ENCODE measurements at regions not wholly inside any gene's neighbourhood (a gene's known extent, or its start where the extent isn't known, plus 50 kb on each side); places are given as distances from the start of the nearest gene placed in this dataset.

DNA sequence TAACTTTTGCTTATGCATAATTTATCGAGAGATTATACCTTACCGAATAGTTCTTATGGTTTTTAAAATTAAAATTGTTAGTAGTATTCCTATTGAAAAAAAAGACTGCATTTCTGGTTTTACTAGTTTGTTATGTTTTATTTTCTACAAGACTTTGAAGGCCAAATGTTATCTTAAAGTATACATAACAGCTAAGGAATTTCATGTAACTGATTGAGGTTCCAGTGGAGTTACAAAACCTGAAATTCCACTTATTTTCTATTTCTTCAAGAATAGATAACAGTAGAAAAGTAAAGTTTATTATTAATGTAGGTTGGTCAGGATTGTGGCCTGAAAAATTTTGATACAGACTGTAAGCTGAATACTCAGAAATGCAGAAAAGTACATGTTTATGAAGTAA lies 1216.0 kb upstream of the PCDH20 start:
- DNase-seq (ENCODE audit: low read depth in 4 of 4, low spot score in 3 of 4): no peak

DNA sequence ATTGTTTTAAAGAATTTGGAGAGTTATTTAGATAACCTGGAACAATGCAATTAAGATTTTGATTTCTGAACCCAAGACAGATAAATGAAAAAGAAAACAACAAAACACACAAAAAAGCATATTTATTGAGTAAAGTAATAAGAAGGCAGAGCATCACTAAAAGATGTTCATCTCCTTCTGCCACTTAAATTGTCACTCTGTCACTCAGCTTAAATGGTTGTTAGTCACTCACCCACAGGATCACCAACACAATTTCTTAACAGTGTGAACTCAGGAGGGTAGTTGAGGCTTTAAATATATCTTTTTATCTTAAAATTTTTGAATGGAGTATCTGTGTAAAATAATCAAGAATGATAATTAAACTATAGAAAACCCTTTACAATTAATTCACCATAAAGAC lies 1215.5 kb upstream of the PCDH20 start:
- DNase-seq (ENCODE audit: low read depth in 4 of 4, low spot score in 3 of 4): no peak

DNA sequence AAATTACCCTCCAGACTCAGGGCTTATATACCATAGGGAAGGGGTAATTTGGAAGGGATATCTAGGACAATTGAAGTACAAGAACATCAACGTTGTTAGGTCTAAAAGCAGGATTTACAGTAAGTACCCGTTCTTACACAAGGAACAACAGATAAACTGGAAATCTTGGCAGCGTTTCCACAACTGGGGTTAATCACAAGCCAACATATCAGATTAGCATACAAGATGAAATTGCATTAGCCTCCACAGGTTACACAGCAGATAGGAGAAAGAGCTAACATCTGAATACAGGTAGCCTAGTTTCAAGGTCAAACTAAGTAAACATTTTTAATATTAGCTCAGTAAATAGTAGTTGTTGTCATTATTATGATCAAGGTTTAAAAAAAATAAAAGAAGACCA lies 1214.0 kb upstream of the PCDH20 start:
- no peak for DNase-seq (ENCODE audit: low read depth in 4 of 4, low spot score in 3 of 4)

DNA sequence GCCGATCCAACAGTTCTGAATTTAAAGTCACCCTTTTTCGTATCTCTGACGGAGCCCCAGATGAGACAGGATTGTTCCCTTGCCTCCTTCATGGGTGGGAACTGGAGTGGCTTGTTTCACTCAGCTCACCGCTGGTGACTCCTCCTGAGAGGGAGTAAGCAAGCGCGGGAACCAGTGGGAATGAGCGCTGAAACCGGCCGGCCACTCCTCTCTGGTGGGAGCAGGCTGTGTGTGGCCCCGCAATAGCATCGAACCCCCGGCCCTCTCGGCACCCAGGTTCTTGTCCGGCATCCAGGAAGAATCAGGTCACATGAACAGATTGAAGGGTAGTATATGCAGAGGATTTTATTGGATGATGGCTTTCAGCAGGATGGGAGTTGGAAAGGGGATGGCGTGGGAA lies 1211.6 kb upstream of the PCDH20 start:
- no peak for DNase-seq (ENCODE audit: low read depth in 4 of 4, low spot score in 3 of 4)

DNA sequence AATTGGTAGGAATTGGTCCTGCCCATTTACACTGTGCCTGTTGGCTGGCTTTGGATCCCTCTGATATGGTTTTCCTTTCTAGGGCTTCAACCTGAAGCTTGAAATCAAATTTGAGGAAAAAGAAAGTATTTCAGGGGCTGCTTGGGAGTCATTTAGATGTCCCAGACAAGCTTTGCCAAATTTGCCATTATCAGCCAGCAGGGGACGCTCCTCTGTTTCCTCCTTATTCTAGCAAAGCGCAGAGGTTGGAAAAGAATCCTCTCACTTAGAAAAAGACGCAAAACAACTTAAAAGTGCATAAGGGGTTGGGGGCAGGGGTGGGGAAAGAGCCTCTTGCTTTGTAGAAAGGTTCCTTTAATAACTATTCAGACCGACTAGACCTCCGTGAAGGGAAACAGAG lies 1211.1 kb upstream of the PCDH20 start:
- DNase-seq (ENCODE audit: low read depth in 4 of 4, low spot score in 3 of 4): no peak

DNA sequence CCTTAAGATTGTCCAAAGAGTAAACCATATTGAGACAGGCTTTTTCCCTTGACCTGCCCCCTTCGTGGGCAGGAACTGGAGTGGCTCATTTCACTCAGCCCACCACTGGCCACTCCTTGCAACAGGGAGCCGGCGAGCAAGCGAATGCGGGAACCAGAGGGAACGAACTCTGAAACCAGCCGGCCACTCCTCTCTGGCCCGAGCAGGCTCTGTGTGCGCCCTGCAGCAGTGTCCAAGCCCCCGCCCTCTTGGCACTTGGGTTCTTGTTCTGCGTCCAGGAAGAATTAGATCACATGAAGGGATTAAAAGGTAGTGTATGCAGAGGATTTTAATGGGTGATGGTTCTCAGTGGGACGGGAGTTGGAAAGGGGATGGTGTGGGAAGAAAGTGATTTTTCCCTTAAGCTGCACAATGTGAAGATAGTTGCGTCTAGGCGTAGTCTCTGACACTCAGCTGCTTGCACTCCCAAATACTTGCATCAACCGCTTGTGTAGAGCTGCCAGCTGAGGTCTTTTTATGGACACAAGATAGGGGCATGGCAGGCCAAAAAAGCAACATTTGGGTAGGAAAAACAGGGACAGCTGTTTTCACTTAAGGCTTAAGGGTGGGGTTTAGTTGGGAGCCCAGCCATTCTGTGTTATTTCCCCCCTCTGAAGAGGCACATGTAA lies 1209.7 kb upstream of the PCDH20 start:
- no peak for DNase-seq (ENCODE audit: low read depth in 4 of 4, low spot score in 3 of 4)

DNA sequence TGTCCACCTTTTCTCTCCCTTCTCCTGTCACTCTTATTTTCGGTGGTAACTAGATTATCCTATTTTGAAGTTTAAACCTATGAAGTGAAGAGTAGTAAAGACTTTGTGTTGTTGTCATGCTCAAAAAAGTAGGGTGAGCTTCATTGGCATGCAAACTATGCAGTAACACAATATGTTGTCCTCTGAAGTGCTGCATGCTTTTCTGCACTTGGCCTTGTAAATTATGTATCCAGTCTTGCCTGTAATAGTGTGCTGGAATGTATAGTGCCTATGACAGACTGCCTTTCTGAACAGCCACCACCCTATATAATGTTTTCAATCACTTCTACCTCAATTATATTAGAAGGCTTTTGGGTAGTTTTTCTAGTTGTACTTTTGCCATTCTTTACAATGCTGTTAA lies 1198.2 kb upstream of the PCDH20 start:
- no peak for DNase-seq (ENCODE audit: low read depth in 4 of 4, low spot score in 3 of 4)

DNA sequence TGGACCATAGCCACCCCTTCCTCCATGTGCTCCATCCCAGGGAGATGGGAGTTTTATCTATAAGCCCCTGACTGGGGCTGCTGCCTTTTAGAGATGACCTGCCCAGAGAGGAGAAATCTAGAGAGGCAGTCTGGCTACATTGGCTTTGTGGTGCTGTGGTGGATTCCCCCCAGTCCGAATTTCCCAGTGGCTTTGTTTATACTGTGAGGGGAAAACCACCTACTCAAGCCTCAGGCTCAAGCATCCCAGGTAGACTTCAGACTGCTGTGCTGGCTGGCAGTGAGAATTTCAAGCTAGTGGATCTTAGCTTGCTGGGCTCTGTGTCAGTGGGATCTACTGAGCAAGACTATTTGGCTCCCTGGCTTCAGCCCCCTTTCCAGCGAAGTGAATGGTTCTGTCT lies 1195.7 kb upstream of the PCDH20 start:
- DNase-seq (ENCODE audit: low read depth in 4 of 4, low spot score in 3 of 4): no peak

DNA sequence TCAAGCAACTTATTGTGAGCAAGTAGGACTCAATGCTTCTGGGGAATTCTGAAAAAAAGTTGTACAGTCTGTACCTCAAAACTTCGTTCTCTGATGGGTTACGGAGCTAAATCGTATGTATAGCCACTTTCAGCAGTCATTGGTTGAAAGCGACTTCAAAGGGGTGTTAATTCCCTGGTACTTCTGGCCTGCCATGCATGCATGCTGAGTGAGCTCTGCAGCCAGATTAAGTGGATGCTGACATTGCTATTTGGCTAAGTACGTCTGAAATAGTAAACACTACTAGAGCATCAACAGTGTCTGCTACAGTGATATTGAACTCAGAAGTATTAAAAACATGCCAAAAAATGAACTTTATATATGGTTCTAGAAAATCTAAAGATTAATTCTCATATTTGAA lies 1183.1 kb upstream of the PCDH20 start:
- no peak for DNase-seq (ENCODE audit: low read depth in 4 of 4, low spot score in 3 of 4)

DNA sequence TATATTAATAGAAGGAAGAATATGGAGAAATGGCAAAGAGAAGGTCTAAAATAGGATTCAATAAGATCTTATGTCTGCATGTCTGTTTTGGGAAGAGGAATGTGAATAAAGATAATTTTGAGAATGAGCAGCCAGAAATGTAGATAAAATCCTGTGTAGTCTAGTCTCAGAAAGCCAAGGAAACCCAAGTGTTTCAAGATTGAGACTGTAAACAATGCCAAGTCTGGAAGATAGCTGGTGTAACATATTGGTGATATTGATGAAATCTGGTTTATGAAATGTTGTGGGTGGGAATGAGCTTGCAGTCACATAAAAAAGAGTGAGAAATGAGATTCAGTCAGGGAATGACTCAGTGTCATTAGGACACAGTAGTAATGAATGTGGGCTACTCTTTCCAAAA lies 1180.3 kb upstream of the PCDH20 start:
- no peak for DNase-seq (ENCODE audit: low read depth in 4 of 4, low spot score in 3 of 4)

DNA sequence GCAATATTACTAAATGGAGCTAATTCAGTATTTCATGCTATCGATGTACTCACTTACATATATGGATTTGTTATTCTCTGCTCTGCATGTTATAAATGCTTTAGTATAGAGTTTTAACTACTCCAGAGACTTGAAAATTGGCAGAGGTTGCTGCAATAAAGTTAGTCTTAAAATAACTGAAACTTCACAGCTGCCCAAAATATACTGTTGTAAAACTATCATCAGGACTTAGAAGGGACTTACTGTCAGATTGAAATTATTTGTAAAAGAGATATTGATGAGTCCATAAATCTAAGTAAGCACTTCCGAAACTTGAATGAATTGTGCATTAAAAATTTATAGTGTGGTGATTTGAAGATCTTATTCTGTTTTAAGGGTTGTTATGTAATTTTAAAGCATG lies 1178.2 kb upstream of the PCDH20 start:
- DNase-seq (ENCODE audit: low read depth in 4 of 4, low spot score in 3 of 4): peak; percentile 4 to 12 (median 8)

DNA sequence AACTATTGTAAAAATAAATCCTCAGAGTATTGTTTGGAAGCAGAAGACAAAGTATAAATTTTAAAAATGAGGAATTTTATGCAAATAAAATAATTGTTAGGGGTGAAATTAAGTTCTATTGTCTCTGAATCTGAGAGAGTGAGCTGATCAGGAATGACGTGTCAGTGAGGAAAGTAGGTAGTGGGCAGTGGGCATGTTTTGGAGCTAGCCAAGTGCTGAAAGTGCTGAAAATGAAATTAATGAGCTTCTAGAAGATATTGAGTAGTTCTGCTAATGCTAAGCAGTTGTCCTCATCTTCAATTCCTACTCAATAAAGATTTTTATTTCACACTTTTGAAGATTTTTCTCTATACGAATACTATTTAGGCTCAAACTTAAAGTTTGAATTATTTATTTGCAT lies 1167.8 kb upstream of the PCDH20 start:
- DNase-seq (ENCODE audit: low read depth in 4 of 4, low spot score in 3 of 4): no peak

DNA sequence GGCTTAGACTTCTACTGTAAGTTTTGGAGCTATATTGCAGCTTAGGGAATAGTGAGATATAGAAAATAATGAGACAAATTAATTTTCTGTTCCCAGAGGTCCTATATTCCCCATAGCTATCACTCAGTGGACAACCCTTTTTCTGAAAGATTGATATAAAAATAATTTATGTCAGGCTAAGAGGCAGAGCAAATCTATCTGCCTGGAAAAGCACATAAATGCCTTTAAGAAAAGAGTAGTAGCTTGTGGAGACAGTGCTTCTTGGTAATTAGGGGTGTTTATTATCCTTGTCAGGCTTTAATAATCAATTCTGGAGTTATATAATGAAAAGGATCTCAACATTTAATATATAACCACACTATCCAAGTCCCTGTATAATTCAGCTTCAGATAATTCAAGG lies 1162.8 kb upstream of the PCDH20 start:
- DNase-seq (ENCODE audit: low read depth in 4 of 4, low spot score in 3 of 4): no peak

DNA sequence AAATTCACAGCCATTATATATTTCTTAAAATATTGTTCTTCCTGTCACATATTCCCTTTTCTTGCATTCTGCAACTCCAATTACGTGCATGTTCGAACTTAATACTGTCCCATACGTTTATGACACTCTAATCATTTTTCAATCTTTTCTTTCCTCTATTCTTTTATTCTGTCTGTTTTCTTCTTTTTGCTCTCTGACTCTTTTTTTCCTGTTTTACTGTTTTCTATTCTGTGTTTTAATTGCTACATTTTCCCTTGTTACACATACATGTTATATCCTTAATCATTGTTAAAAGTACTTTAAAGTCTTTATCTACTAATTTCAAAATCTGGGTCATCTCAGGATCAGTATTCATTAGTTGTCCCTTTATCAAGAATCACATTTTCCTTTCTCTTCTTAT lies 1149.1 kb upstream of the PCDH20 start:
- no peak for DNase-seq (ENCODE audit: low read depth in 4 of 4, low spot score in 3 of 4)

DNA sequence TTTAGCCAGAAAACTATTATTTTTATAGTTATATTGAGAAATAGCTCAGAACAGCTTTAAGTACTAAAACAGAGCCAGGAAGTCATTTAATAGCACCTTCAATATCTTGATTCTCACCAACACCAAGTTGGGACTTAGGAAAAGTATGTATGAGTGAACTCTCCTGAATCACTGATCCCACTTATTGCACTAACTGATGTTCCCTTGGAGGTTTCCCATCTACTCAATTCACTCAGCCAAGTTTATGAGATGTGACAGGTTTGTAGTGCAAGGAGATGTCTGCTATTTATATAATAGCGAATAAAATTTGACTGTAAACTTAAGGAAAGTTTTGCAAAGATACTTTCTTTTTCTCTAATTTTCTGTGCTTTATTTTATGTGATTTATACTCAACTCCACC lies 1147.6 kb upstream of the PCDH20 start:
- DNase-seq (ENCODE audit: low read depth in 4 of 4, low spot score in 3 of 4): no peak

DNA sequence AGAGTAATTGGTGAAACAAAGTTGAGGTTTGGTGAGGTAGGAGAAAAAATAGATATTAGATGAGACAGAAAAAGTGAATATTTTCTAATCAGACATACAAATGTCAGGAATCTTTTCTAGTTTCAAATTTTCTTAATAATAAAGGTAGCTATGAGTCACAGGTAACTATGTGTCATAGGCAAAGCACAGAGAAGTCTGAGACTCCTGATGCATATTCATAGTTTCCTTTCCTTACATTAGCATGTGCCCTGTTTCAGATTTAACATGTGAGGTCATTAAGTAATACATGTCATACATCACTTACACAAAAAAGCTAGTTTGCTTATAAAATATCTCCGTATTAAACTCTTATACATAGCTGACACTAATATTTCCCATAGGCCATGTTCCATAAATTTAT lies 1141.3 kb upstream of the PCDH20 start:
- DNase-seq (ENCODE audit: low read depth in 4 of 4, low spot score in 3 of 4): no peak

DNA sequence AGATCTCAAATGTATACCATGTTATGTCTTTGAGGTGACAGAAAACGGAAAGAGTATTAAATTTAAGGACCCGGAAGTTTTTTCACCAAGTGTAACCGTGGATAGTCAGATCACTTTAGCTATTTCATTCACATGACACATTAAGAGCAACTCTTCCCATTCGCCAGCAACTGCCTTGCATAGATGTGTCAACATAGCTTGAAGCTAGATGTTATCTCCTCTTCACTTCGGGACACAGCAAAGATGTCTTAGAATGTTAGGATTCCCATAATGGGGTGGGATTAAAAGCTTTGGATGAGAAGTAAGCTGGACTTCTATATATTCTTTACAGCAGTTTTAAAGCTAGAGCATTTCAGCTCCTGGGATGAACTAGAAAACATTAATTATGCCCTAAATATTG lies 1135.9 kb upstream of the PCDH20 start:
- DNase-seq (ENCODE audit: low read depth in 4 of 4, low spot score in 3 of 4): no peak

DNA sequence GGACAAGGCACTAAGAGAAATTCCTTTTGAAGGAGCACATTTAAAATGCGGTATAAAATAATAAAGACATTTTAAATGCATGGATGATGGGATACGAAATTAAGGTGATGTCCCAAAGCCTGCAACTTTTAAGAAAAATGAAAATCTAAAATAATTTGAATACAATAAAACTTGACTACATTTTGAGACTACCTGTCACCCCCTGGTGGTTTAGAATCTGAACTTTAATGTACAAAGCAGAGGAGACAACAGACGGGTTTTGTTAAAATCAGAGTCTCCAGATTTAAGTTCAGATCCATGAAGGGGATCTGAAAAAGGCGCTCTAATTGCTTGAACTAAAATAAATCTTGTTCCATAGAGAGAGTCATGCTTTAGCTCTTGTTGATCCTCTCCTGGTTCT lies 1129.3 kb upstream of the PCDH20 start:
- DNase-seq (ENCODE audit: low read depth in 4 of 4, low spot score in 3 of 4): no peak

DNA sequence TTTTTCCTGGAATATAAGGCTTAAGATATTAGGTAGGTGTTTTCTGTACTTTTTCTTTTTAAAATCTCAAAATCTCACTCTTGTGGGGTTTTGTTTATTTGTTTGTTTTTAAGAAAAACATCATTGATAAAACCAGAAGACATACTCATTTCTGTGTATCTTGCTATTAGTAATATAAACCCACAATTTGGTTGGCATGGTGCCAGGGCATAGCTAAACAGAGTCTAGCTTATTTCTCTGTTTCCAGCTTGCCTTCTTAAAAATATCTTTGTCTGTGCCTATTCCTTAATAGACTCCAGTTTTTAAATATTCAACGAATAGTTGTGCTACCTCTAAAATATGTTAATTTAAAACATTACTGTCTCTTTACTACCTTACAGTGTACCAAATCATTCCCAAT lies 1121.9 kb upstream of the PCDH20 start:
- DNase-seq (ENCODE audit: low read depth in 4 of 4, low spot score in 3 of 4): no peak

DNA sequence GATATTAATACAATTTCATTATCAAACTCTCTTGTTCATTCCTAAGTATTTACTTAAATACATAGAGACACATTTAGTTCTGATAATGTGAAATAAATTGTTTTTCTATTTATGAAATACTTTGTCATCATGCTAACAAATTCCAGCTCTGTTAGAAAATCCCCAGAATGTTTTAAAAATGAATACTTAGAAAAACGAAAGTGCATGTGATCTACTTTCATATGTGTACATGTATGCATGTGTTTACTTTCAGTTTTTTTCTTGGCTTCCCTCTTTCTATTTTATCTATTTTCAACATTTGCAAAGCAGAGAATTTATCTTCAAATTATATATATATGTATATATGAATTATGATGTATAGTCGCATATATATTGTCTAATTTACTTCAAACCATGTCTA lies 1110.0 kb upstream of the PCDH20 start:
- DNase-seq (ENCODE audit: low read depth in 4 of 4, low spot score in 3 of 4): no peak

DNA sequence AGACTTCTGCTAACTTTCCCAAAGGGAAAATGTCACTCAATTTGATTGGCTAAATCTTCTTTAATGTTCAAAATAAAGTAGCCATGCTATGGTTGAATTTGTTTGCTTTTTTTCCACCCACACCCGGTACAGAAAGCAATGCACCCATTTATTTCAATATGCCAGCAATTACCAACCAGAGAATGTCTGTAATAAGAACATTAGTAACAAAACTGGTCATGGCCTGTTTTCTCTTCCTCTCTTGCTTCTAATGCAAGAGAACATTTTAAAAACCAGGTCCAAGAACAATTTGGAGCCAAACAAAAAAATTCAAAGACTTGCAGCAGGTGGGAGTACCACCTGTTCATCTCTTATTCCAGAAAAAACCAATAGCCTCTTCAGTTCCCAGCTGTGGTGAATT lies 1108.8 kb upstream of the PCDH20 start:
- DNase-seq (ENCODE audit: low read depth in 4 of 4, low spot score in 3 of 4): no peak

DNA sequence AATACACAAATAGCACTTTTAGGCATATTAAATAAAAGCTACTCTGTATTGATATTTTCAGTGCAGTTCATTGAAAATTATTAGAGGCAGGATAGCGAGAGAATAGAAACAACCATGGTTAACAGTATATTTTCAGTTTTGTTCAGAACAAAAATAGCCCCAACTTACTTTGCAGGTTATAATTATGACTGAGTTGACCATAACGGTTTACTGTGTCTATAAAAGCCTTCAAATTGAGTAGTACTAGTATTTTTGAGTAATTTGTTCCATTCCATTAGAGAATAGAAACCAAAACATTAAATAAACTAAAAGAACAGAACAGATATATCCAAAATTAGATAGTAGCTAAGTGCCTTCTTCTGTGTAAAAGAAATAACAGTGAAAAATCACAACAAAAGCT lies 1108.4 kb upstream of the PCDH20 start:
- no peak for DNase-seq (ENCODE audit: low read depth in 4 of 4, low spot score in 3 of 4)

Measured in right renal pelvis (tissue), 4 donors.